AG04449 (cell line): ENCODE measurements at regions not wholly inside any gene's neighbourhood (a gene's known extent, or its start where the extent isn't known, plus 50 kb on each side); places are given as distances from the start of the nearest gene placed in this dataset.

Source experiments
- CTCF ChIA-PET: fragments of 350-600 bp; formaldehyde crosslinking; extraction: SDS; loops from one replicate; lab custom pipeline; 2021; ENCODE audit warnings: antibody characterized with exemption; lab: Yijun Ruan, JAX
- POLR2A ChIA-PET: fragments of 400-600, 350-600 bp; formaldehyde crosslinking; extraction: SDS; loops from one replicate; lab custom pipeline; 2020; ENCODE audit warnings: antibody characterized with exemption, inconsistent platforms; lab: Yijun Ruan, JAX
- DNase-seq: peaks from one replicate; pipeline ENCODE4 v3.0.0-alpha.2; 2010; ENCODE audit warnings: low read depth, low spot score
- H3K4me3 ChIP-seq: 2 replicates; pipeline ENCODE4 v1.5.1; 2011; ENCODE audit warnings: low read depth, mild to moderate bottlenecking, control low read depth, low read length
- TF ChIP-seq, protein P1 (sequence below): IDR thresholded peaks from one replicate; pipeline ENCODE4 v1.5.1; 2011; ENCODE audit warnings: mild to moderate bottlenecking, moderate library complexity, low read length, control low read depth, inconsistent platforms; ENCODE audit not compliant: insufficient read depth; ENCODE audit errors: missing control alignments

DNA sequence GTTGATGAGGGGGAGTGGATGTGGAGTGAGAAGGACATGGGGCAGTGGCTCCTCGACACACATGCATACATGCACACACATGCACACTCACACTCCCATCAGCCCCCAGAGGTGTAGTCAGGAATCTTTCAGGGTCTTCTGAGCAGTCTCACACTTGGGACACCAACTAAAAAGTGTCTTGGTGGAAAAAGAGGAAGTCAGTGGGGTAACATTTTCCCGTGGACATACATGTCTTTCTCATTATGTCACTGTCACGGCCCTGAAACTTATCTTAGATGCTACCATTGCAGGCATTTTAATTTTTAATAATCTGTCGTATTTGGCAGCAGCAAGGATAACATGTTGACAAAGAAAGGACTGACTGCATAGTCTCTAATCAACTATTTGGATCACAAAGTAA is 261.1 kb downstream of the ADGRG6 start:
- CTCF ChIA-PET = no interaction called here
- DNase-seq = no peak
- TF ChIP-seq, protein P1, sequence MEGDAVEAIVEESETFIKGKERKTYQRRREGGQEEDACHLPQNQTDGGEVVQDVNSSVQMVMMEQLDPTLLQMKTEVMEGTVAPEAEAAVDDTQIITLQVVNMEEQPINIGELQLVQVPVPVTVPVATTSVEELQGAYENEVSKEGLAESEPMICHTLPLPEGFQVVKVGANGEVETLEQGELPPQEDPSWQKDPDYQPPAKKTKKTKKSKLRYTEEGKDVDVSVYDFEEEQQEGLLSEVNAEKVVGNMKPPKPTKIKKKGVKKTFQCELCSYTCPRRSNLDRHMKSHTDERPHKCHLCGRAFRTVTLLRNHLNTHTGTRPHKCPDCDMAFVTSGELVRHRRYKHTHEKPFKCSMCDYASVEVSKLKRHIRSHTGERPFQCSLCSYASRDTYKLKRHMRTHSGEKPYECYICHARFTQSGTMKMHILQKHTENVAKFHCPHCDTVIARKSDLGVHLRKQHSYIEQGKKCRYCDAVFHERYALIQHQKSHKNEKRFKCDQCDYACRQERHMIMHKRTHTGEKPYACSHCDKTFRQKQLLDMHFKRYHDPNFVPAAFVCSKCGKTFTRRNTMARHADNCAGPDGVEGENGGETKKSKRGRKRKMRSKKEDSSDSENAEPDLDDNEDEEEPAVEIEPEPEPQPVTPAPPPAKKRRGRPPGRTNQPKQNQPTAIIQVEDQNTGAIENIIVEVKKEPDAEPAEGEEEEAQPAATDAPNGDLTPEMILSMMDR = no peak
- no peak overlapping the region for H3K4me3 ChIP-seq
- POLR2A ChIA-PET = no interaction called here

DNA sequence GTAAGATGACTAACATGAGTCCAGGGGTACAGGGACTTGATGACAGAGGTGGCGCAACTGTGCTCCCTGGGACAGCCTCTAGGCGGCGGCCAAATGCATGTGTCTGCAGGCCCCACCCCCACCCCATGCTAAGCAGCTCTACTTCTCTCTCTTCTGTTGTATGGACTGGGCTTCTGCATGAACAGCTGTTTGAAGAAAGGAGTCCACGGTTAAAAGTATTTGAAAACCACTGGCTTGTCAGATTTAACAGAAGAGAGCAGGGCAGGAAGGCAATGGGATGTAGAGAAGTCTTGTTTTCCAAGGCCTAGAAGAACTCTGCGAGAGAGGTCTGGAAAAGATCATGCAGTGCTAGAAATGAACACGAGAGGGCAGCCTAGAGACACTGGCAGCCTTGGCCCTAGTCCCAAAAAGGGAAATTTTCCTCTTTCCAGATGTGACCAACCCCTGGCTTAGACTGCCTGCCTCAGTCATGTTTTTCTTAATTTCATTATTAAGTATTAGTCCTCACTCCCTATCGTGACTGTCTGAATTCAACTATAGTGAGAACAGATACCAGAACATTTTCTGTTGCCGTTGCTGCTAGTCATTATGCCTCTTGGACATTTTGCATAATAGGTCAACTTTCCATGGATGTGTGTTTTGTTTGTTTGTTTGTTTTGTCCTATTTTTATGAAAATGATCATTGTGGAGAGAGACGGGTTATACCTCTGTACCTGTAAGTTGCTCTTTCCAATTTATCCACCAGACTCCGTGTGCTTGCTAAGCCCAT is 265.0 kb downstream of the ADGRG6 start:
- ChIA-PET POLR2A (no interaction called here), CTCF (interaction anchor here (0.6 to 6.0 kb wide), 43 partner anchors 9 to 971 kb away, joined by 3 to 49 read pairs (median 3); partner anchors contain the start of genes ADAT2 and PEX3)
- DNase-seq = no peak
- H3K4me3 ChIP-seq = no peak overlapping the region
- TF ChIP-seq, protein P1 = peak; percentile 85

DNA sequence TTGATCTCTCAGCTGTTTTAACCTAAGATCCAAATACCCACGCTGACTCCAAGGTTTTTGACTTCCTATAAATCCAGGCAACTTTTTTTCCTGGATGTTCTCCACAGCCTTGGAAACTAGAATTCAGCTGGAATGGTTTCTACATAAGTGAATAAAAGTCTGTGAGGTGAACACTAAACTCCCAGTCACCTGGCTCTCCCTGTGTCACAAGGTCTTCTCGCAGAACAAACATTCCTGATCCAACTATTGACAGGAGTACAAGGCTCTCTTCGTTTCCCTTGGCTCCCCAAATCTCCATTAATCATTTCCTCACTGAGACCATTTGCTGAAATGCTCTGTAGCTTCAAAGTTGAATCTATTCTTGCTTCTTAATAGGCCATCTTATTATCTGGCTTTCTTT is 265.7 kb downstream of the ADGRG6 start:
- ChIA-PET POLR2A (no interaction called here), CTCF (interaction anchor here (0.6 to 6.0 kb wide), 15 partner anchors 9 to 970 kb away, joined by 3 to 49 read pairs (median 4); partner anchors contain the start of genes ADAT2 and PEX3)
- H3K4me3 ChIP-seq = no peak overlapping the region
- DNase-seq = no peak
- TF ChIP-seq, protein P1 = no peak

DNA sequence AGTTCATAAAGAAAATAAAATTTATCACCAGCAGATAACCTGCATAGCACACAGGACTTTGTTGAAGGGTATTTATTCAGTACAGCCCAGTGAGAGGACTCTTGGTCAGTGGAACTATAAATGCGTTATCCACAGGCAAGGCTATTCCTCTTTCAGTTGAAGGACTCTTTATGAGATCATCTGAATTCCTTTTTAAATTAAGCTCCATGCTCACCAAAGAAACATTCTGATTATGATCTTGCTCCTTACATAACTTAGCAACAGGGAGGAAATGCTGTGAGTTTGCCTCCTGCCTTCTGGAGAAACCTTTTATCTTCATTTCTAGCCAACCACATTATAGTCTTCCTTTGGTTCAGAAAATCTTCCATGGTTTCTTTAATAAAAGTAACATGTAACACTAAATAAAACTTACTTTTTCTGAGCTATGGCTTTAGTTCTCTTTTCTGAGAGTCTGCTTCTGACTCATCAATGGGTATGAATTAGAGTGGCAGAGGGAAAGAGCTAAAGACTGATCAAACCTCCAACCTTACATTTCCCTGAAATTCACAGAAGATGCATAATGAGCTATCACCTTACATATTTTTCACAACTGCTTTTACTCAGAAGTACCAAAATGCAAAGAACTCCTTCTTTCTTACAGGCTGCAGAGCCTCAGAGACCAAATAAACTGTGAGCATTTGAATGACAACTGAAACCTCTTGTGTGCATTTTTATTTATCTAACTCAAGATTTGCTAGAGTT is 267.2 kb downstream of the ADGRG6 start:
- no peak overlapping the region for H3K4me3 ChIP-seq
- ChIA-PET POLR2A (no interaction called here), CTCF (interaction anchor here (0.9 to 6.0 kb wide), 6 partner anchors 16 to 858 kb away, joined by 4 to 49 read pairs (median 4); no protein-coding TSS in a partner anchor)
- TF ChIP-seq, protein P1 = no peak
- DNase-seq = peak; percentile 68

DNA sequence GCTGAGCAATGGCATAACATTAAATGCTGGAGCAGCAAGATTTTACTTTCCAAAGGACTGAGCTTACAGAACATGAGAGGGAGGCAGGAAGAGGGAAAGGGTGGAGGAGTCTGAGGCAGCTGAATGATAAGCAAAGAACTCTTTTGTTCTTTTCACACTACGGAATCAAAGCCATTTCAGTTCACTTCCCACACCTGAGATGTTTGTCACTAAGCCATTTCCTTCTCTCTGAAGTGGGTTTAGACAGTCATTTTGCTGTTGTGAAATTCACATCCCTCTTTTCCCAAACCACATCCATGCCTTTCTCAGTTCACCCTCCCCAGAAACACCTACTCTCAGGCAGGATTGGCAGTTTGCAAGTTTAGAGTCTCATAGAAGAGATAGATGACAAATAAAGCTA is 267.9 kb downstream of the ADGRG6 start:
- POLR2A ChIA-PET = no interaction called here
- TF ChIP-seq, protein P1 = no peak
- CTCF ChIA-PET = interaction anchor here (0.9 to 6.0 kb wide), 6 partner anchors 15 to 857 kb away, joined by 4 to 49 read pairs (median 4); no protein-coding TSS in a partner anchor
- H3K4me3 ChIP-seq = no peak overlapping the region
- DNase-seq = no peak
